K562 (cell line): ENCODE measurements at regions not wholly inside any gene's neighbourhood (a gene's known extent, or its start where the extent isn't known, plus 50 kb on each side); places are given as distances from the start of the nearest gene placed in this dataset.

Experiments used
- ATF3 ChIP-seq, 2 experiments: fragments of 450-650 bp in 1 of 2; sonication (generic) in 1 of 2; formaldehyde crosslinking in 1 of 2; IDR thresholded peaks in 1 of 2; conservative IDR thresholded peaks in 1 of 2; 2 replicates each; pipeline versions ENCODE4 v1.6.1 to v1.8.1; 2016 to 2023; ENCODE audit warnings: mild to moderate bottlenecking in 2 of 2, moderate library complexity in 2 of 2, inconsistent platforms in 1 of 2, missing genetic modification reagents in 1 of 2
- CREB1 ChIP-seq, 2 experiments: sonication (generic) in 1 of 2; formaldehyde crosslinking in 1 of 2; IDR thresholded peaks; 2 replicates each; pipeline versions ENCODE4 v1.6.1 to v1.8.0; 2012 to 2022; ENCODE audit warnings: inconsistent platforms in 1 of 2, mild to moderate bottlenecking in 1 of 2, missing genetic modification reagents in 1 of 2, moderate library complexity in 1 of 2
- ELF2 ChIP-seq: fragments of 250-450 bp; sonication (Bioruptor Pico); IDR thresholded peaks from 2 replicates; pipeline ENCODE4 v1.5.0; 2021; ENCODE audit warnings: mild to moderate bottlenecking
- EZH2 ChIP-seq: IDR thresholded peaks from 2 replicates; pipeline ENCODE4 v1.6.1; 2012; ENCODE audit warnings: low read depth, mild to moderate bottlenecking, inconsistent platforms, low read length, borderline replicate concordance
- GTF2F1 ChIP-seq: IDR thresholded peaks from 2 replicates; pipeline ENCODE4 v1.6.1; 2011; ENCODE audit warnings: low read depth, low read length, improper control_type of control experiment
- IRF2 ChIP-seq: sonication (generic); formaldehyde crosslinking; IDR thresholded peaks from 2 replicates; pipeline ENCODE4 v1.8.1; 2022; ENCODE audit warnings: mild to moderate bottlenecking, missing genetic modification reagents
- MAX ChIP-seq: sonication (generic); formaldehyde crosslinking; IDR thresholded peaks from 2 replicates; pipeline ENCODE4 v1.9.0; 2022; ENCODE audit warnings: mild to moderate bottlenecking, missing genetic modification reagents
- POLR2A ChIP-seq: fragments of 450-650 bp; conservative IDR thresholded peaks from 2 replicates; pipeline ENCODE4 v1.6.1; 2016
- POLR2AphosphoS5 ChIP-seq: IDR thresholded peaks from 2 replicates; pipeline ENCODE4 v1.6.1; 2011; ENCODE audit warnings: mild to moderate bottlenecking, low read depth, low read length, moderate library complexity; ENCODE audit not compliant: control insufficient read depth, insufficient read depth
- PYGO2 ChIP-seq: fragments of 450-650 bp; IDR thresholded peaks from 2 replicates; pipeline ENCODE4 v1.6.1; 2016; ENCODE audit warnings: mild to moderate bottlenecking, missing genetic modification characterization, moderate library complexity, missing compliant biosample characterization
- SIX5 ChIP-seq, 2 experiments: IDR thresholded peaks; 2 replicates each; pipeline ENCODE4 v1.6.1; 2011; ENCODE audit warnings: low read length in 2 of 2, borderline replicate concordance in 1 of 2, low read depth in 1 of 2, mild to moderate bottlenecking in 1 of 2, moderate library complexity in 1 of 2; ENCODE audit not compliant: insufficient read depth in 1 of 2
- ZNF124 ChIP-seq: sonication (generic); formaldehyde crosslinking; IDR thresholded peaks from 2 replicates; pipeline ENCODE4 v1.8.1; 2022; ENCODE audit warnings: missing genetic modification reagents
- ZNF41 ChIP-seq: fragments of 250-450 bp; sonication (Bioruptor Pico); conservative IDR thresholded peaks from 2 replicates; pipeline ENCODE4 v1.4.0; 2020; ENCODE audit warnings: mild to moderate bottlenecking
- TF ChIP-seq, protein P1 (sequence below), 3 experiments: IDR thresholded peaks in 2 of 3; conservative IDR thresholded peaks in 1 of 3; 2 replicates each; pipeline ENCODE4 v1.5.1; 2011 to 2012; ENCODE audit warnings: low read length in 3 of 3, mild to moderate bottlenecking in 3 of 3, control low read depth in 2 of 3, improper control_type of control experiment in 1 of 3, inconsistent platforms in 1 of 3, low read depth in 1 of 3, mixed read lengths in 1 of 3, moderate library complexity in 1 of 3; ENCODE audit not compliant: insufficient read depth in 2 of 3

GRCh38 chr16:11447836-11448235 is 102.6 kb downstream of the RMI2 start:
- TF ChIP-seq, protein P1, sequence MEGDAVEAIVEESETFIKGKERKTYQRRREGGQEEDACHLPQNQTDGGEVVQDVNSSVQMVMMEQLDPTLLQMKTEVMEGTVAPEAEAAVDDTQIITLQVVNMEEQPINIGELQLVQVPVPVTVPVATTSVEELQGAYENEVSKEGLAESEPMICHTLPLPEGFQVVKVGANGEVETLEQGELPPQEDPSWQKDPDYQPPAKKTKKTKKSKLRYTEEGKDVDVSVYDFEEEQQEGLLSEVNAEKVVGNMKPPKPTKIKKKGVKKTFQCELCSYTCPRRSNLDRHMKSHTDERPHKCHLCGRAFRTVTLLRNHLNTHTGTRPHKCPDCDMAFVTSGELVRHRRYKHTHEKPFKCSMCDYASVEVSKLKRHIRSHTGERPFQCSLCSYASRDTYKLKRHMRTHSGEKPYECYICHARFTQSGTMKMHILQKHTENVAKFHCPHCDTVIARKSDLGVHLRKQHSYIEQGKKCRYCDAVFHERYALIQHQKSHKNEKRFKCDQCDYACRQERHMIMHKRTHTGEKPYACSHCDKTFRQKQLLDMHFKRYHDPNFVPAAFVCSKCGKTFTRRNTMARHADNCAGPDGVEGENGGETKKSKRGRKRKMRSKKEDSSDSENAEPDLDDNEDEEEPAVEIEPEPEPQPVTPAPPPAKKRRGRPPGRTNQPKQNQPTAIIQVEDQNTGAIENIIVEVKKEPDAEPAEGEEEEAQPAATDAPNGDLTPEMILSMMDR (IDR thresholded peaks at IDR 0.05 in 2 of 3, conservative IDR thresholded peaks at IDR 0.05 in 1 of 3; ENCODE audit: insufficient read depth in 2 of 3, low read depth in 1 of 3, low read length in 3 of 3): no peak
- TF ChIP-seq SIX5 (IDR thresholded peaks at IDR 0.05; ENCODE audit: borderline replicate concordance in 1 of 2, insufficient read depth in 1 of 2, low read depth in 1 of 2, low read length in 2 of 2) (no peak), ZNF41 (CRISPR knock-in tag) (no peak), MAX (no peak), ELF2 (CRISPR knock-in tag) (no peak), IRF2 (no peak), GTF2F1 (no peak), ZNF124 (CRISPR knock-in tag) (no peak), EZH2 (no peak), ATF3 (IDR thresholded peaks at IDR 0.05) (no peak), ATF3 (CRISPR knock-in tag; conservative IDR thresholded peaks at IDR 0.05) (no peak), CREB1 (IDR thresholded peaks at IDR 0.05) (no peak), CREB1 (CRISPR knock-in tag; IDR thresholded peaks at IDR 0.05) (no peak), POLR2AphosphoS5 (no peak), POLR2A (no peak), PYGO2 (no peak)
